IPS-20b (cell line): ENCODE measurements at regions not wholly inside any gene's neighbourhood (a gene's known extent, or its start where the extent isn't known, plus 50 kb on each side); places are given as distances from the start of the nearest gene placed in this dataset.
A peak's percentile ranks its signal among the peaks of the same experiment; 100 is the strongest.

Experiments
- H3K27ac ChIP-seq: one replicate; pipeline ENCODE4 v1.5.1; 2013; ENCODE audit warnings: low read length
- H3K27me3 ChIP-seq: 2 replicates; pipeline ENCODE4 v1.6.1; 2013; ENCODE audit warnings: mild to moderate bottlenecking, low read length, inconsistent platforms; ENCODE audit not compliant: insufficient read depth
- H3K36me3 ChIP-seq: 2 replicates; pipeline ENCODE4 v1.6.1; 2013; ENCODE audit warnings: low read depth, mild to moderate bottlenecking, inconsistent platforms, low read length, moderate library complexity; ENCODE audit not compliant: insufficient read depth
- H3K4me1 ChIP-seq: 2 replicates; pipeline ENCODE4 v1.6.1; 2013; ENCODE audit warnings: mild to moderate bottlenecking, control low read depth, inconsistent platforms, low read length, moderate library complexity; ENCODE audit not compliant: insufficient read depth
- H3K4me3 ChIP-seq: 2 replicates; pipeline ENCODE4 v1.5.1; 2013; ENCODE audit warnings: mild to moderate bottlenecking, low read length, inconsistent platforms
- H3K9ac ChIP-seq: 2 replicates; pipeline ENCODE4 v1.6.1; 2013; ENCODE audit warnings: low read depth, mild to moderate bottlenecking, inconsistent platforms, low read length, moderate library complexity
- H3K9me3 ChIP-seq: 2 replicates; pipeline ENCODE4 v1.6.1; 2013; ENCODE audit warnings: mild to moderate bottlenecking, low read depth, low read length, inconsistent platforms; ENCODE audit not compliant: insufficient read depth

DNA sequence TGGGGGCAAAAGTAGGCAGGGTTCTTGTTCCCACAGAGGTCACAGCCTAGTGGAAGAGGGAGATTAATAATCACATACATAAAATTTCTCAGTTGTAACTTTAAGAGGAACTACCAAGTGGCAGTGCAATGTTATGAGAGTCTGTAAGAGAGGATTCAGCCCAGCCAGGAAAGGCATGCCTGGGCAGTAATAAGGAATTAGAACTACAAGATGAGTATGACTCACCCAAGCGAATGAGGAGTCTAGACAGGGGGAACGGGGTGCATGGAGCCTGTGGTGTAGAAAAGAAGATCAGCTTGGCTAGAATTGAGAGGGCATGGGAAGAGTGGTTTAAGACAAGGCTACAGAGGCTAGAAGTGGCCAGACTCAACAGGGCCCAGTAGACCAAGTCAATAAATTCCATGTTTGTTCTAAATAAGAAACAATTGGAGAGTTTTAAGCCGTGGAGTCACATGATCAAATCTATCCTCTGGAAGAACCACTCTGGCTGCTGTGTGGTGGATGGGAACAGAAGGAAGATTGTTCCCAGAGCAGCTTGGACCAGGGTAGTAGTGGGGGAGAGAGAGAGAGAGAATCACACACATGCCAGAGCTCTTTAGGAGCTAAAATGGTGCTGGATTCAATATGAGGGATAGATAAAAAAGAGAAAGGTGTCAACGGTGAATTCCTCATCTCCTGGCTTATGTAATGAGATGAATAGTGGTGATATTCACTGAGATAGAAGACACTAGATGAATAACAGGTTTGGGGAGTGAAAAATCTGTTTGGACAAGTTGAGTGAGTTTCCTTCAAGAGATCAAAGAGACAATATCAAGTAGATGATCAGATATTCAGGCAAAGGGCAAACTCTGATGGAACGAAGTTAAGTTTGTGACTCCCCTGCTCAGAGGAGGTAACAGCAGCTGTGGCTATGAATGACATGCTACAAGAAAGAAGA, 265.1 kb downstream of the FGFR2 start:
- H3K9ac ChIP-seq: no peak overlapping the region
- no peaks in the 10 kb centered on the region for H3K9me3 ChIP-seq

DNA sequence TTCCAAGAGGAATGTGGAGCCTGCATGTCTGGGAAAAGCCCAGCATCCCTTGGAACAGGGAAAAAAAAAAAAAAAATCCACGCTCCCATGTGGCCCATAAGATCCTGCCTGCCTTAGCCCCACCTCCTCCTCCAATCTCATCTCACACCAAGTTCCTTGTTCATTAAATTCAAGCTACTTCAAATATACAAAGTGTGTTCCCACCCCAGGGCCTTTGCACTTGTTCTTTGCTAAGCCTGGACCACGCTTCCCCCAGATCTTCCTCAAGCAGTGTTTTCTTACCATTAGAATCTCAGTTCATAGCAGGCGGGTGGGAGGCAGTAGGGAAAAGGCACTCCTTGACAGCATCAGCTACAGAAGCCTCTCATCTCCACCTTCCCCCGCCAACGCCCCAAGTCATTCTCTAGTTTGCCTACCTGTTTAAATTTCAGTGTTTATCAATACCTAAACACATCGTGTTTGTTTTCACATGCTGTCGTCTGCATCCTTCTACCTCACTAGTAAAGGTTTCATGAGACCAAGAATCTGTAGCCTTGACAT, 262.8 kb downstream of the FGFR2 start:
- Histone ChIP-seq H3K9ac (no peak overlapping the region), H3K27me3 (no peaks in the 10 kb centered on the region), H3K36me3 (no peaks in the 10 kb centered on the region), H3K9me3 (no peaks in the 10 kb centered on the region), H3K27ac (no peak overlapping the region), H3K4me3 (no peak overlapping the region), H3K4me1 (peaks cover 33% of the 10 kb centered on the region; the same call in 1 of the 2 replicates)

More for the DNA sequence above, 265.1 kb downstream of the FGFR2 start:
- Histone ChIP-seq H3K36me3 (no peaks in the 10 kb centered on the region), H3K27ac (no peak overlapping the region), H3K4me1 (peaks cover 10% of the 10 kb centered on the region; the same call in 1 of the 2 replicates), H3K27me3 (no peaks in the 10 kb centered on the region), H3K4me3 (no peak overlapping the region)

DNA sequence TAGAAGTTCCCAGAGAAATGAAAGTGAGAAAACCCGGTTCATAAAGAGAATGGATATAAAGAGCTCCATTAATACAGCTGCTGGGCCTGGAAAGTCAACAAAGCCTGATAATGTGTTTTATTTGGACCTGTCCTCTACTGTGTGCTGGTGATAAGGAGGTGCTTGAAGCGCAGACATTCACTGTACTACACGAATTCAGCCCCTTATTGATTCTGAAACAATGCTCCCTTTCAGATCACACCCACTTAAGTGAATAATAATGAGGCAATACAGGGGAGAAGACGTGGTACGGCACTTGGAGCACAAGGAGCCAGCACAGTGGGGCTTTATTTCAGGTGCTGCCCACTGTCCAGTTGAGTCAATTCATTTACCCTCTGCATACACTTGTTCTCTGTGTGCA, 260.8 kb downstream of the FGFR2 start:
- Histone ChIP-seq H3K27me3 (no peaks in the 10 kb centered on the region), H3K36me3 (no peaks in the 10 kb centered on the region), H3K4me1 (peaks cover 43% of the 10 kb centered on the region), H3K27ac (no peak overlapping the region), H3K9ac (no peak overlapping the region), H3K9me3 (no peaks in the 10 kb centered on the region), H3K4me3 (no peak overlapping the region)

DNA sequence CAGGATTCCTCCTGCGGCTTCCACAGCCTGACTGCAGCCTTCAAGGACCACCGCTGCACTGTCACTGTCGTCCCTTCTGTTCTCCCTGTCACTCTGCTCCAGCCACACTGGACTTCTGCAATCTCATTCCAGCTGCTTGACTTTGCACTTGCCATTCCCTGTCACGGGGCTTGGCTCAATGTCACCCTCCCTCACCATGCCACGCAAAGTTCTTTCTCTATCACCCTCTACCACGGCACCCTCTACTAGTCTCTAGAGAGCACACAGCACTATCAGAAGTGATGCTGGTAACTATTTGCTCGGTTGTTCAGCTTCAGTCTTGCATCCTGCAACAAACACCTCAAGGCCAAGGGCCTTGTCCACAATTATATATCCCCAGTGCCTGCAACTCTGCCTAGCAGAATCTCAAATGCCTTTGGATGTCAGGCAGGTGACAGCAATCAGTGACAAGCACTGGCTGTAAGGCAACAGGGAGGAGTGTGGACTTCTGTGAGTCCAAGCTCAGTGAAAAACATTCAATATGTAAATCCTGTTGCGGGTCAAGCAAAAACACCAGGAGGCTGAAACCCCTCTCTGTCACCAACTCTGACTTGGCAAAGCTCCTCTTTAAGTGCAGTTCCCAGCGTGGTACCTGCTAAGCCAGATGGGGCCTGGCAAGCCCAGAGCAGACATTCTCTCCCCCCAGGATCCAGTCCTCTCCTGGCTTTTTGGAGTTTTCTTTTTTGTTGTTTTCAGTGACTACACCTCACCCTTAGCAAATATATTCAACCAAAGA, 259.9 kb downstream of the FGFR2 start:
- Histone ChIP-seq H3K9me3 (no peaks in the 10 kb centered on the region), H3K36me3 (no peaks in the 10 kb centered on the region), H3K9ac (no peak overlapping the region; the same call in 1 of the 2 replicates), H3K4me1 (peaks cover 43% of the 10 kb centered on the region), H3K4me3 (peak overlapping the region; percentile 27; the same call in 1 of the 2 replicates), H3K27me3 (no peaks in the 10 kb centered on the region), H3K27ac (peak overlapping the region; percentile 23)

DNA sequence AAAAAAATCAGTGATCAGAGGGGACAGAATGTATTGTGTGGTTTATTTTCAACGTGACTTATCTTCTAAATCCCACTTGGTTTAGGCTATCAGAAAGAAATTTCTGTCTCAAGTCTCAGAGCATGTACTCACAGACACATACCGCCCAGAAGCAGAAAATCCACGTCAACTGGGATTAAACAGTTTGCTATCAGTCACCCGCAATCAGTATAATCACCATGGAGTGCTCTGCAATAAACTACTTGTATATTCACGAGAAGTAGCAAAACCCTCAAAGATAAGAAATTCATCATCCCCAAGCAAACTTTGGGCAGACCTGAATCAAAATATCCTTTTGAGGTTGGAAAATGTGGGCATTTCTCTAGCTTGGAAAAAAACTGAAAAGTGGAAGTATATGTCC, 259.1 kb downstream of the FGFR2 start:
- Histone ChIP-seq H3K27me3 (no peaks in the 10 kb centered on the region), H3K9me3 (no peaks in the 10 kb centered on the region), H3K4me3 (no peak overlapping the region), H3K9ac (peak overlapping the region; percentile 68; the same call in 1 of the 2 replicates), H3K4me1 (peaks cover 43% of the 10 kb centered on the region), H3K27ac (peak overlapping the region; percentile 23), H3K36me3 (no peaks in the 10 kb centered on the region)

DNA sequence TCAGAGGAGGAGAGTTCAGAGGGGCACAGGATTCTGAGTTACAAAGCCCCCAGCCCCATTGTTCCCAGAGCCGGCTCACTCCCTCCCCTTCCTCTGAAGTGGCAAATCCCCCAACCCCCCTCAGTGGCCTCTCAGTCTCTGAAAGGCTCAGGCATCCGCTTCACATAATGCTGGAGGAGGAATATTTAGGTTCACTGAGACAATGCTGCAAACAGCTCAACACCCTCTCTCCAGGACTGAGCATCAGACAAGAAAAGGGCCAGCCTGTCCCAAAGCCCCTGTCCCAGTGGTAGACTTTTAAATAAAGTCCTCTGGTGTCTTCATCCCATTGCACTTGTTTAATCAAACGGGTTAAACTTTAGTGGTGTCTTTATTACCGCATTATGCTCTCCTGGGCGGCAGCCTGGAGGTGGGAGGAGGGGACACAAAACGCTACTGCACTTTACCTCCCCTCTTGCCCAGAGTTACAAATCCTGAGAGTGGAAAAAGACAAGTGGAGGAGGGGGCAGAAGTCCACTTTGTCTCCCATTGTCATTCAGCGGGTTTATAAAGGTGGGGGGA, 257.9 kb downstream of the FGFR2 start:
- no peaks in the 10 kb centered on the region for H3K27me3 ChIP-seq
- H3K9ac ChIP-seq: peak overlapping the region; percentile 68; the same call in 1 of the 2 replicates
- H3K36me3 ChIP-seq: no peaks in the 10 kb centered on the region
- peak overlapping the region; percentile 57 for H3K27ac ChIP-seq
- H3K4me3 ChIP-seq: peak overlapping the region; percentile 54
- peaks cover 43% of the 10 kb centered on the region for H3K4me1 ChIP-seq
- no peaks in the 10 kb centered on the region for H3K9me3 ChIP-seq

DNA sequence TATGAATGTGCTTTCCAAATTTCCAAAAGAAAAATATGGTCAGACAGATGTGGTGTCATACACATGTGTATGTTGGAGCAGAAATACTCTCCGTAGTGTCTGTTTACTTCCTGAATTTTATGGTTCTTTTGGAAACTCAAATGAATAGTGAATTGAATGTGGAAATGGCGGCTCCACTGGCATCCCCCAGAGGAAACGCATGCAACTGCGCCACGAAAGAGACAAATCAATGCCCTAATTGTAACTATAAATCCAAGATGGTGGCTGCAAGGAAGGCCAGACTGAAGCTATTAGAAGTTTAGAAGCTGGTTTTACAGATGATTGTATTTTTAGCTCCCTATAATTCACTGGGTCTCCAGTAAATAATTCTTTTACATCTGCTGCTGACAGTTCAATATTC, 246.7 kb downstream of the FGFR2 start:
- H3K36me3 ChIP-seq: no peaks in the 10 kb centered on the region
- H3K4me3 ChIP-seq: no peak overlapping the region
- no peaks in the 10 kb centered on the region for H3K4me1 ChIP-seq
- no peaks in the 10 kb centered on the region for H3K27me3 ChIP-seq
- no peak overlapping the region for H3K27ac ChIP-seq
- no peaks in the 10 kb centered on the region for H3K9me3 ChIP-seq
- H3K9ac ChIP-seq: no peak overlapping the region

DNA sequence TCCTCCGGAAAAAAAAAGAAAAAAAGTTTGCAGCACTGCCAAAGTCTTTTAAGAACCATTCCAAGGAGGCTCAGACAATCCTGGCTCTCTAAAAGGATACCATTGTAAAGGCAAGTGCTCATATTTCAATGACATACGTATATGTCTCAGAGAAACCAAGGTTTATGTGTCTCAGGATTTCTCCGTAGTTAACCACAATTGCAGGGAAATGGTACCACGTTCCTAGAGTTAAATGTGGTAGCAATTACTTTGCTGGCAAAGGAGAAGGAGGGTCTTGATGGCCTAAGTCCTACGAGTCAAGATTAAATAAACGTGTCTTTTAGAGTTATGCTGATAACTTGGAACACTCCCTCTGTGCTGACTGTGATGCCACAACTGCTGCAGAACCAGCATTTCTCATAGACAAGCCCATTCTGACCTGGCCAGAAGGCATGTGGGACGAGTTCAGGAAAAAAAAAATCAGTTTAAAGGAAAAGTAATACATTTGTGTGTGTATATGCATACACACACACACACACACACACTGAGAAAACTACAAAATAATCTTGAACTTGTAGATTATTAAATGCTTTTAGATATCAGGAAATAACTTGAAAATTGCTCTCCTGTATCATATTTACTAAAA, 245.9 kb downstream of the FGFR2 start:
- Histone ChIP-seq H3K9ac (no peak overlapping the region), H3K27ac (no peak overlapping the region), H3K36me3 (no peaks in the 10 kb centered on the region), H3K27me3 (no peaks in the 10 kb centered on the region), H3K4me3 (no peak overlapping the region), H3K9me3 (no peaks in the 10 kb centered on the region), H3K4me1 (no peaks in the 10 kb centered on the region)

DNA sequence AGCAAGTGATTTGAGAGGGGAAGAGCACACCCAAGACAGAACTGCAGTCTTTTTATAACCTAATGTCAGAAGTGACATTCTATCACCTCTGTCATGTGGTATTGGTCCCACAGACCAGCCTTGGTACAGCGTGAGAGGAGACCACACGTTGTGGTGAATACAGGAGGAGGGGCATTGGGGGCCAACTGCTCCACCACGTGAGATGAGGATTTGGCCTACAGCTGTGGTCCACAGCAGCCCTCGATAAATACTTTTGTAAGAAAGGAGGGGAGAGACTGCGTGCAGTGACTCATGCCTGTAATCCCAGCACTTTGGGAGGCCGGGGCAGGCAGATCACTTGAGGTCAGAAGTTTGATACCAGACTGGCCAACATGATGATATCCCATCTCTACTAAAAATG, 243.1 kb downstream of the FGFR2 start:
- Histone ChIP-seq H3K9ac (no peak overlapping the region), H3K27me3 (no peaks in the 10 kb centered on the region), H3K4me1 (no peaks in the 10 kb centered on the region), H3K4me3 (no peak overlapping the region), H3K27ac (no peak overlapping the region), H3K9me3 (no peaks in the 10 kb centered on the region), H3K36me3 (no peaks in the 10 kb centered on the region)

DNA sequence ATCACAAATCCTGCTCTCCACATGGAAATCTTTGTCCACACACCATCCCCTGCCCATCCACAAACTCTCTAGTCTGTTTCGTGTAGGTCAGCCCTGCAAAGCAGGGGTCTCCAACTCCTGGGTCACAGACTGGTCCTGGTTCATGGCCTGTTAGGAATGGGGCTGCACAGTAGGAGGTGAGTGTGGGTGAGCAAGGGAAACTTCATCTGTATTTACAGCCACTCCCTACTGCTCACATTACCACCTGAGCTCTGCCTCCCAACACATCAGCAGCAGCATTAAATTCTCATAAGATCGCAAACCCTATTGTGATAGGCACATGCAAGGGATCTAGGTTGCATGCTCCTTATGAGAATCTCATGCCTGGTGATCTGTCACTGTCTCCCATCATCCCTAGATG, 242.1 kb downstream of the FGFR2 start:
- Histone ChIP-seq H3K27me3 (no peaks in the 10 kb centered on the region), H3K27ac (no peak overlapping the region), H3K9me3 (no peaks in the 10 kb centered on the region), H3K4me3 (no peak overlapping the region), H3K36me3 (no peaks in the 10 kb centered on the region), H3K4me1 (no peaks in the 10 kb centered on the region), H3K9ac (no peak overlapping the region)

DNA sequence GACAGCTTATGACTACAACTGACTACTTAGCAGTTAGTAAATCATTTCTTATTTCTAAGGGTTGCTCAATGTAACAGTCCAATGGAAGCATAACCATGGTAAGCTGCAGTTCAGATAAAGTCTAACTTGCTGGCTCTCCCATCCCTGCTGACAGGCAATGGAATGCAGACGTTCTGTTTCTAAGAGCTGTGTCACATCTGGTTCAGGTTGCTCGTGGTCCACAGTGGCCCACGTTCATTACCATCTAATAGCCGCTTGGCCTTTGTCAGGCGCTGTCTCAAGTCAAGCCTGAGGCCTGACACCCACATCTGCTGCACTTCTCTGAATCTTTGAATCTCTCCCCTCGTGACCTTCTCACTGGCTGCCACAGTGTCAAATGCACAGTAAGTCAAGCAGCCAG, 240.8 kb downstream of the FGFR2 start:
- Histone ChIP-seq H3K27me3 (no peaks in the 10 kb centered on the region), H3K9ac (no peak overlapping the region), H3K9me3 (no peaks in the 10 kb centered on the region), H3K27ac (no peak overlapping the region), H3K36me3 (no peaks in the 10 kb centered on the region), H3K4me1 (no peaks in the 10 kb centered on the region), H3K4me3 (no peak overlapping the region)
